Memory B cell (primary cell): ENCODE measurements at regions not wholly inside any gene's neighbourhood (a gene's known extent, or its start where the extent isn't known, plus 50 kb on each side); places are given as distances from the start of the nearest gene placed in this dataset.
"Not testable (repeated sequence)": the region's sequence is repeated elsewhere in the genome, so short reads cannot be mapped to it uniquely, and the experiment has no call there.

Experiments
- ATAC-seq: fragments of 150-1000 bp; cut with Tn5 transposase; 2 replicates; pipeline ENCODE4 v1.10.0; 2021; ENCODE audit warnings: low read depth, mild to moderate bottlenecking, moderate library complexity
- DNase-seq, 2 donors: peaks; one replicate each; pipeline ENCODE4 v3.0.0; 2022; ENCODE audit warnings: low spot score in 2 of 2
- H3K27ac Mint-ChIP-seq: one replicate; pipeline ENCODE4 v1.8.0; 2022; ENCODE audit warnings: mild to moderate bottlenecking, moderate library complexity, mixed read lengths
- H3K27me3 Mint-ChIP-seq: one replicate; pipeline ENCODE4 v1.8.0; 2022; ENCODE audit warnings: mixed read lengths
- H3K36me3 Mint-ChIP-seq: one replicate; pipeline ENCODE4 v1.8.0; 2022; ENCODE audit warnings: mild to moderate bottlenecking, mixed read lengths
- H3K4me1 Mint-ChIP-seq: one replicate; pipeline ENCODE4 v1.8.0; 2022; ENCODE audit warnings: mixed read lengths
- H3K4me3 Mint-ChIP-seq: one replicate; pipeline ENCODE4 v1.8.0; 2022; ENCODE audit warnings: mild to moderate bottlenecking, moderate library complexity, mixed read lengths
- H3K9me3 Mint-ChIP-seq: one replicate; pipeline ENCODE4 v1.8.0; 2022; ENCODE audit warnings: mixed read lengths

- H3K27me3 Mint-ChIP-seq: peaks cover 25% of the 10 kb centered on the region
- H3K27ac Mint-ChIP-seq: no peak overlapping the region
- peaks cover 9% of the 10 kb centered on the region for H3K36me3 Mint-ChIP-seq
- H3K4me1 Mint-ChIP-seq: no peaks in the 10 kb centered on the region
- no peak overlapping the region for H3K4me3 Mint-ChIP-seq
- no peak for DNase-seq
- ATAC-seq: no peak
- peaks cover 11% of the 10 kb centered on the region for H3K9me3 Mint-ChIP-seq
Measured at GRCh38 chr3:197364410-197365071, 66.1 kb upstream of the DLG1 start.

GRCh38 chr3:197363553-197364409 lies 65.4 kb upstream of the DLG1 start:
- H3K4me1 Mint-ChIP-seq: no peaks in the 10 kb centered on the region
- H3K27ac Mint-ChIP-seq: no peak overlapping the region
- no peak overlapping the region for H3K4me3 Mint-ChIP-seq
- peaks cover 26% of the 10 kb centered on the region for H3K27me3 Mint-ChIP-seq
- H3K36me3 Mint-ChIP-seq: peaks cover 12% of the 10 kb centered on the region
- DNase-seq (no peak), ATAC-seq (no peak)
- H3K9me3 Mint-ChIP-seq: peaks cover 13% of the 10 kb centered on the region

- Mint-ChIP-seq H3K27ac (no peak overlapping the region), H3K9me3 (peaks cover 13% of the 10 kb centered on the region), H3K27me3 (peaks cover 19% of the 10 kb centered on the region), H3K4me3 (no peak overlapping the region), H3K4me1 (no peaks in the 10 kb centered on the region), H3K36me3 (peaks cover 12% of the 10 kb centered on the region)
- ATAC-seq (no peak), DNase-seq (no peak)
Measured at GRCh38 chr3:197362081-197362480, 63.7 kb upstream of the DLG1 start.

- H3K4me1 Mint-ChIP-seq, ATAC-seq, DNase-seq, H3K27ac Mint-ChIP-seq, H3K4me3 Mint-ChIP-seq: not testable (repeated sequence)
- Mint-ChIP-seq H3K9me3 (peaks cover 13% of the 10 kb centered on the region), H3K36me3 (peaks cover 12% of the 10 kb centered on the region), H3K27me3 (peaks cover 14% of the 10 kb centered on the region)
Measured at GRCh38 chr3:197360095-197360494, 61.7 kb upstream of the DLG1 start.

GRCh38 chr3:197359476-197359875 lies 61.1 kb upstream of the DLG1 start:
- H3K4me1 Mint-ChIP-seq: not testable (repeated sequence)

GRCh38 chr3:197356741-197357140 lies 58.3 kb upstream of the DLG1 start:
- ATAC-seq: no peak
- H3K27me3 Mint-ChIP-seq: peaks cover 16% of the 10 kb centered on the region
- H3K4me1 Mint-ChIP-seq: peaks cover 4% of the 10 kb centered on the region
- no peak overlapping the region for H3K27ac Mint-ChIP-seq
- H3K9me3 Mint-ChIP-seq: peaks cover 13% of the 10 kb centered on the region
- DNase-seq: no peak
- H3K4me3 Mint-ChIP-seq: no peak overlapping the region
- peaks cover 12% of the 10 kb centered on the region for H3K36me3 Mint-ChIP-seq

More at GRCh38 chr3:197359476-197359875, 61.1 kb upstream of the DLG1 start:
- peaks cover 13% of the 10 kb centered on the region for H3K27me3 Mint-ChIP-seq
- H3K36me3 Mint-ChIP-seq: peaks cover 12% of the 10 kb centered on the region
- not testable (repeated sequence) for H3K27ac Mint-ChIP-seq, H3K4me3 Mint-ChIP-seq, DNase-seq, ATAC-seq
- H3K9me3 Mint-ChIP-seq: peaks cover 13% of the 10 kb centered on the region

GRCh38 chr3:197356275-197356674 lies 57.9 kb upstream of the DLG1 start:
- H3K4me1 Mint-ChIP-seq: peaks cover 4% of the 10 kb centered on the region

GRCh38 chr3:197355713-197356112 lies 57.3 kb upstream of the DLG1 start:
- peaks cover 4% of the 10 kb centered on the region for H3K4me1 Mint-ChIP-seq
- H3K27me3 Mint-ChIP-seq: peaks cover 13% of the 10 kb centered on the region
- no peak overlapping the region for H3K27ac Mint-ChIP-seq
- H3K36me3 Mint-ChIP-seq: peaks cover 9% of the 10 kb centered on the region
- peaks cover 9% of the 10 kb centered on the region for H3K9me3 Mint-ChIP-seq
- no peak overlapping the region for H3K4me3 Mint-ChIP-seq
- ATAC-seq (no peak), DNase-seq (no peak)

More at GRCh38 chr3:197356275-197356674, 57.9 kb upstream of the DLG1 start:
- ATAC-seq (no peak), DNase-seq (no peak)
- H3K4me3 Mint-ChIP-seq: no peak overlapping the region
- peaks cover 12% of the 10 kb centered on the region for H3K9me3 Mint-ChIP-seq
- H3K36me3 Mint-ChIP-seq: peaks cover 10% of the 10 kb centered on the region
- H3K27me3 Mint-ChIP-seq: peaks cover 17% of the 10 kb centered on the region
- no peak overlapping the region for H3K27ac Mint-ChIP-seq

GRCh38 chr3:197354568-197355001 lies 56.2 kb upstream of the DLG1 start:
- no peak overlapping the region for H3K27ac Mint-ChIP-seq
- H3K4me1 Mint-ChIP-seq: peaks cover 4% of the 10 kb centered on the region
- peaks cover 3% of the 10 kb centered on the region for H3K9me3 Mint-ChIP-seq
- peaks cover 3% of the 10 kb centered on the region for H3K36me3 Mint-ChIP-seq
- ATAC-seq: no peak
- DNase-seq: no peak
- H3K4me3 Mint-ChIP-seq: no peak overlapping the region
- H3K27me3 Mint-ChIP-seq: peaks cover 13% of the 10 kb centered on the region

GRCh38 chr3:197353867-197354567 lies 55.6 kb upstream of the DLG1 start:
- Mint-ChIP-seq H3K4me1 (peaks cover 4% of the 10 kb centered on the region), H3K27ac (no peak overlapping the region), H3K9me3 (no peaks in the 10 kb centered on the region), H3K27me3 (peaks cover 13% of the 10 kb centered on the region), H3K36me3 (no peaks in the 10 kb centered on the region), H3K4me3 (no peak overlapping the region)
- DNase-seq (no peak), ATAC-seq (no peak)

- H3K9me3 Mint-ChIP-seq: no peaks in the 10 kb centered on the region
- H3K27me3 Mint-ChIP-seq: peaks cover 13% of the 10 kb centered on the region
- no peaks in the 10 kb centered on the region for H3K36me3 Mint-ChIP-seq
- no peak overlapping the region for H3K27ac Mint-ChIP-seq
- ATAC-seq: no peak
- no peak overlapping the region for H3K4me3 Mint-ChIP-seq
- H3K4me1 Mint-ChIP-seq: peaks cover 4% of the 10 kb centered on the region
- DNase-seq: no peak
Measured at GRCh38 chr3:197353001-197353866, 54.8 kb upstream of the DLG1 start.

GRCh38 chr3:197352382-197352781 lies 54.0 kb upstream of the DLG1 start:
- peaks cover 4% of the 10 kb centered on the region for H3K4me1 Mint-ChIP-seq
- no peak overlapping the region for H3K27ac Mint-ChIP-seq
- H3K9me3 Mint-ChIP-seq: no peaks in the 10 kb centered on the region

GRCh38 chr3:197350446-197350845 lies 52.0 kb upstream of the DLG1 start:
- H3K27me3 Mint-ChIP-seq: peaks cover 11% of the 10 kb centered on the region

More at GRCh38 chr3:197352382-197352781, 54.0 kb upstream of the DLG1 start:
- Mint-ChIP-seq H3K36me3 (no peaks in the 10 kb centered on the region), H3K4me3 (no peak overlapping the region), H3K27me3 (peaks cover 13% of the 10 kb centered on the region)
- DNase-seq: no peak
- no peak for ATAC-seq

More at GRCh38 chr3:197350446-197350845, 52.0 kb upstream of the DLG1 start:
- H3K36me3 Mint-ChIP-seq: no peaks in the 10 kb centered on the region
- DNase-seq: no peak
- H3K9me3 Mint-ChIP-seq: no peaks in the 10 kb centered on the region
- no peak overlapping the region for H3K27ac Mint-ChIP-seq
- peaks cover 4% of the 10 kb centered on the region for H3K4me1 Mint-ChIP-seq
- ATAC-seq: no peak
- no peak overlapping the region for H3K4me3 Mint-ChIP-seq
